ENCODE measurements at regions not wholly inside any gene's neighbourhood (a gene's known extent, or its start where the extent isn't known, plus 50 kb on each side); places are given as distances from the start of the nearest gene placed in this dataset.

DNA sequence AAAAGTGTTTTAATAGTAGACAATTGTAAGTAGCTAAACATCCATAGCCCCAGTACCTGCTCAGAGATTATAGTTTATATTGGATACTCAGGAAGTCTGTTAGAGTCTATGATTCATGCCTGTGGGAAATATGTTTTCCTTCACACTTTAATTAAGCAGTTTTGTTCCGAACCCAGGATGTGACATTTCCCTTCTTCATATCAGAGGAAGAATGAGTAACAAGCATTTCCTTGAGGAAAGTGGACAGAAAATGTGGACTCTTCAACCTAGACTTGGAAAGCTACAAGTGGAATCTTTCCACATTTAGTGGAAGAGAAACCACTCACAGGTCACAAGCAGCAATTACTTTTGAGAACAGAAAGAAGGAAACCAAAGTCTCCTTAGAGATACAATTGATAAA is 419.4 kb downstream of the C4orf33 start:
- Histone ChIP-seq H3K79me2 (replicated peaks; ENCODE audit: insufficient read depth, low read length) (no peaks in the 10 kb centered on the region), H3F3A (ENCODE audit: insufficient read depth, low read length, poor library complexity, severe bottlenecking) (no peaks in the 10 kb centered on the region), H3K36me3 (ENCODE audit: insufficient read depth, low read length) (no peaks in the 10 kb centered on the region), H3K27ac (ENCODE audit: low read length) (no peak overlapping the region), H3K9me2 (ENCODE audit: insufficient read depth, low read length) (no peaks in the 10 kb centered on the region), H4K20me1 (ENCODE audit: insufficient read depth) (no peaks in the 10 kb centered on the region), H2AFZ (ENCODE audit: low read depth, low read length) (no peak overlapping the region), H3K9ac (ENCODE audit: low read length) (no peak overlapping the region), H3K4me2 (ENCODE audit: low read length) (no peak overlapping the region), H3K9me3 (ENCODE audit: low read length) (no peaks in the 10 kb centered on the region), H3K4me3 (ENCODE audit: low read length) (no peak overlapping the region), H3K27me3 (ENCODE audit: insufficient read depth, low read depth, low read length) (no peaks in the 10 kb centered on the region)
- TF ChIP-seq RAD21 (conservative IDR thresholded peaks at IDR 0.05) (no peak), EP300 (conservative IDR thresholded peaks at IDR 0.05; ENCODE audit: poor library complexity, severe bottlenecking) (no peak), EZH2 (IDR thresholded peaks at IDR 0.05; ENCODE audit: borderline replicate concordance, insufficient read depth, low read length, poor library complexity, severe bottlenecking) (no peak), POLR2AphosphoS5 (IDR thresholded peaks at IDR 0.05) (no peak), TAF1 (IDR thresholded peaks at IDR 0.05; ENCODE audit: low read depth) (no peak), SMC3 (conservative IDR thresholded peaks at IDR 0.05; ENCODE audit: poor library complexity) (no peak), MXI1 (conservative IDR thresholded peaks at IDR 0.05; ENCODE audit: poor library complexity, severe bottlenecking) (no peak)
- TF ChIP-seq, protein P1, sequence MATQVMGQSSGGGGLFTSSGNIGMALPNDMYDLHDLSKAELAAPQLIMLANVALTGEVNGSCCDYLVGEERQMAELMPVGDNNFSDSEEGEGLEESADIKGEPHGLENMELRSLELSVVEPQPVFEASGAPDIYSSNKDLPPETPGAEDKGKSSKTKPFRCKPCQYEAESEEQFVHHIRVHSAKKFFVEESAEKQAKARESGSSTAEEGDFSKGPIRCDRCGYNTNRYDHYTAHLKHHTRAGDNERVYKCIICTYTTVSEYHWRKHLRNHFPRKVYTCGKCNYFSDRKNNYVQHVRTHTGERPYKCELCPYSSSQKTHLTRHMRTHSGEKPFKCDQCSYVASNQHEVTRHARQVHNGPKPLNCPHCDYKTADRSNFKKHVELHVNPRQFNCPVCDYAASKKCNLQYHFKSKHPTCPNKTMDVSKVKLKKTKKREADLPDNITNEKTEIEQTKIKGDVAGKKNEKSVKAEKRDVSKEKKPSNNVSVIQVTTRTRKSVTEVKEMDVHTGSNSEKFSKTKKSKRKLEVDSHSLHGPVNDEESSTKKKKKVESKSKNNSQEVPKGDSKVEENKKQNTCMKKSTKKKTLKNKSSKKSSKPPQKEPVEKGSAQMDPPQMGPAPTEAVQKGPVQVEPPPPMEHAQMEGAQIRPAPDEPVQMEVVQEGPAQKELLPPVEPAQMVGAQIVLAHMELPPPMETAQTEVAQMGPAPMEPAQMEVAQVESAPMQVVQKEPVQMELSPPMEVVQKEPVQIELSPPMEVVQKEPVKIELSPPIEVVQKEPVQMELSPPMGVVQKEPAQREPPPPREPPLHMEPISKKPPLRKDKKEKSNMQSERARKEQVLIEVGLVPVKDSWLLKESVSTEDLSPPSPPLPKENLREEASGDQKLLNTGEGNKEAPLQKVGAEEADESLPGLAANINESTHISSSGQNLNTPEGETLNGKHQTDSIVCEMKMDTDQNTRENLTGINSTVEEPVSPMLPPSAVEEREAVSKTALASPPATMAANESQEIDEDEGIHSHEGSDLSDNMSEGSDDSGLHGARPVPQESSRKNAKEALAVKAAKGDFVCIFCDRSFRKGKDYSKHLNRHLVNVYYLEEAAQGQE (IDR thresholded peaks at IDR 0.05; ENCODE audit: borderline replicate concordance): no peak
- TF ChIP-seq, protein P2, sequence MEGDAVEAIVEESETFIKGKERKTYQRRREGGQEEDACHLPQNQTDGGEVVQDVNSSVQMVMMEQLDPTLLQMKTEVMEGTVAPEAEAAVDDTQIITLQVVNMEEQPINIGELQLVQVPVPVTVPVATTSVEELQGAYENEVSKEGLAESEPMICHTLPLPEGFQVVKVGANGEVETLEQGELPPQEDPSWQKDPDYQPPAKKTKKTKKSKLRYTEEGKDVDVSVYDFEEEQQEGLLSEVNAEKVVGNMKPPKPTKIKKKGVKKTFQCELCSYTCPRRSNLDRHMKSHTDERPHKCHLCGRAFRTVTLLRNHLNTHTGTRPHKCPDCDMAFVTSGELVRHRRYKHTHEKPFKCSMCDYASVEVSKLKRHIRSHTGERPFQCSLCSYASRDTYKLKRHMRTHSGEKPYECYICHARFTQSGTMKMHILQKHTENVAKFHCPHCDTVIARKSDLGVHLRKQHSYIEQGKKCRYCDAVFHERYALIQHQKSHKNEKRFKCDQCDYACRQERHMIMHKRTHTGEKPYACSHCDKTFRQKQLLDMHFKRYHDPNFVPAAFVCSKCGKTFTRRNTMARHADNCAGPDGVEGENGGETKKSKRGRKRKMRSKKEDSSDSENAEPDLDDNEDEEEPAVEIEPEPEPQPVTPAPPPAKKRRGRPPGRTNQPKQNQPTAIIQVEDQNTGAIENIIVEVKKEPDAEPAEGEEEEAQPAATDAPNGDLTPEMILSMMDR (IDR thresholded peaks at IDR 0.05; ENCODE audit: poor library complexity, severe bottlenecking): no peak

DNA sequence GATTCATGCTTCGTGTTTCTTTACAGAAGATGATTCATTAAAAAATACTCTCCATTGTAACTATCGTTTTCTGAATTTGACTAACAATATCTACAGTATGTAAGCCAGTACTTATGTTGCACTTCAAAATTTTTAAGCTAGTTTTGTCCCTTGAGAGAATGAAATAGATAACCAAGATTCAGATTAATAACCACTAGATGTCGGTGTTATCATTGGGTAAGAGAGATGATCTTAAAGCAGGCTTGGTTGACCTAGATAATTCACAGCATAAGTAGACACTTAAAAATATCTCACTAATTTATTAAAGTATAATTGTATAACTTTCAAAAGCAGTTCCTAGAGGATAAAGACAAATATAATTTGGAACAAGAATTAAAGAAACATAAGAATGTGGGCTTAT is 430.9 kb downstream of the C4orf33 start:
- Histone ChIP-seq H4K20me1 (ENCODE audit: insufficient read depth) (no peaks in the 10 kb centered on the region), H3K9ac (ENCODE audit: low read length) (no peak overlapping the region), H3F3A (ENCODE audit: insufficient read depth, low read length, poor library complexity, severe bottlenecking) (no peaks in the 10 kb centered on the region), H3K27me3 (ENCODE audit: insufficient read depth, low read depth, low read length) (no peaks in the 10 kb centered on the region), H2AFZ (ENCODE audit: low read depth, low read length) (no peak overlapping the region), H3K36me3 (ENCODE audit: insufficient read depth, low read length) (no peaks in the 10 kb centered on the region), H3K79me2 (replicated peaks; ENCODE audit: insufficient read depth, low read length) (no peaks in the 10 kb centered on the region), H3K9me3 (ENCODE audit: low read length) (no peaks in the 10 kb centered on the region), H3K27ac (ENCODE audit: low read length) (no peak overlapping the region), H3K4me3 (ENCODE audit: low read length) (no peak overlapping the region), H3K4me2 (ENCODE audit: low read length) (no peak overlapping the region), H3K9me2 (ENCODE audit: insufficient read depth, low read length) (no peaks in the 10 kb centered on the region)
- TF ChIP-seq RAD21 (conservative IDR thresholded peaks at IDR 0.05) (peak; percentile 72), EZH2 (IDR thresholded peaks at IDR 0.05; ENCODE audit: borderline replicate concordance, insufficient read depth, low read length, poor library complexity, severe bottlenecking) (no peak), MXI1 (conservative IDR thresholded peaks at IDR 0.05; ENCODE audit: poor library complexity, severe bottlenecking) (no peak), EP300 (conservative IDR thresholded peaks at IDR 0.05; ENCODE audit: poor library complexity, severe bottlenecking) (no peak), TAF1 (IDR thresholded peaks at IDR 0.05; ENCODE audit: low read depth) (no peak), POLR2AphosphoS5 (IDR thresholded peaks at IDR 0.05) (no peak), SMC3 (conservative IDR thresholded peaks at IDR 0.05; ENCODE audit: poor library complexity) (peak; percentile 59)
- TF ChIP-seq, protein P1 (IDR thresholded peaks at IDR 0.05; ENCODE audit: borderline replicate concordance): no peak
- TF ChIP-seq, protein P2 (IDR thresholded peaks at IDR 0.05; ENCODE audit: poor library complexity, severe bottlenecking): peak; percentile 61

All from neural cell (in vitro differentiated cells).